GM19035 (cell line): ENCODE measurements at regions not wholly inside any gene's neighbourhood (a gene's known extent, or its start where the extent isn't known, plus 50 kb on each side); places are given as distances from the start of the nearest gene placed in this dataset.

Experiments used
- ATAC-seq: cut with Tn5 transposase; IDR thresholded peaks from one replicate; pipeline ENCODE4 v1.9.1; 2021; ENCODE audit not compliant: unreplicated experiment

DNA sequence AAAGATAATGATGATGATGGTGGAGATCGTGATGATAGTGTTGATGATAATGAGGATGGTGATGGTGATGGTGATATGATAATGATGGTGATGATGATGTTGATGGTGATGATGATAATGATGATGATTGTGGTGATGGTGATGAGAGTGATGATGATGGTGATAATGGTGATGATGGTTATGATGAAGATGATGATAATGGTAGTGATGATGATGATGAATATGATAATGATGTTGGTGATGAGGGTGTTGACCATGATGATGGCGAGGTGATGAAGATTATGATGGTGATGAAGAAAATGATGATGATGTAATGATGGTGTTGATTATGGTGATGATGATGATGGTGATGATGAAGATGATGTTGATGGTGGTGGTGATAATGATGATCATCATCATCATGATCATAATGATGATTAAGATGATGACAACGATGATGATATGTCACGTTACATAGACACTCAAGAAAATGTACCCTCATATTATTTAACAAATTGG is 1106.4 kb downstream of the NLGN4X start:
- ATAC-seq, result no peak

GRCh38 chrX:5117816-5118215 is 1110.9 kb downstream of the NLGN4X start:
- no peak for ATAC-seq

GRCh38 chrX:5113128-5113527 is 1115.5 kb downstream of the NLGN4X start:
- no peak for ATAC-seq

- no peak for ATAC-seq
Measured at GRCh38 chrX:5100004-5100403, 1128.7 kb downstream of the NLGN4X start.

- ATAC-seq, result no peak
Measured at GRCh38 chrX:5086388-5086787, 1142.3 kb downstream of the NLGN4X start.

- ATAC-seq, result no peak
Measured at GRCh38 chrX:5084279-5084678, 1144.4 kb downstream of the NLGN4X start.

GRCh38 chrX:5082705-5083104 is 1146.0 kb downstream of the NLGN4X start:
- no peak for ATAC-seq

DNA sequence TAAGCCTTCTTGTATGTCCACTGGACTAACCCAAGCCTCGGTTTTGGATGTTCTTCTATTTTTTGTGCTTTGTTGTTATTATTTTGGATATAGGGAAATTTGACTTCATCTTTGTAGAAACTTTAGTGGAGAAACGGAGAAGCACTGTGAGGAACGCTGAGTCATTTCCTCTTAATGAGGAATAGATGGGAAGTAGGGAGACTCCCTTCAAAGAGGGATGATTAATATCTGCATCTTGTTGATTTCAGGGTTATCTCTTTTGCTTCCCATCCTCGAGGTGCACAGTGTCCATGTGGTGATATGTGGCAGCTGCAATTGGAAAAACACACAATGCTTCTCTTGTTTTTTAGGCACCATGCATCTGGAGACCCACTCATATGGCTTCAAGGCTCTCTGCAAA is 1147.9 kb downstream of the NLGN4X start:
- ATAC-seq, result no peak

GRCh38 chrX:5068550-5068949 is 1160.1 kb downstream of the NLGN4X start:
- ATAC-seq, result no peak

GRCh38 chrX:5057786-5058185 is 1170.9 kb downstream of the NLGN4X start:
- no peak for ATAC-seq

DNA sequence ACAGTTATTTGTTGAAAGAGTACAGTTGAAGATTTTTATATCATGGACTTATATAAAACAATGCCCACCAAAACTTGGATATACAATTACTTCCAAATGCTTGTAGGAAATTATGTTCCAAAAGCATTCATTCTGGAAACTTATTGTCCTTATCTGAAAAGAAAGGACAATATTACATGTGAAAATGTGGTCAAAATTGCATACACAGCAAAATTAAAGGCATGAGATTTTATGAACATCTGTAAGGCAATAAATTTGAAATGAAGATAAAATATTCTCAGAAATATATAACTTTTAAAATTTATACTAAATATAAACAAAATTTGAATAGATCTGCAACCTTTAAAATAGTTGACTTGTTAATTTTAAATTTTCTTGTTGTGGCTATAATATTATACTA is 1173.8 kb downstream of the NLGN4X start:
- ATAC-seq, result no peak

DNA sequence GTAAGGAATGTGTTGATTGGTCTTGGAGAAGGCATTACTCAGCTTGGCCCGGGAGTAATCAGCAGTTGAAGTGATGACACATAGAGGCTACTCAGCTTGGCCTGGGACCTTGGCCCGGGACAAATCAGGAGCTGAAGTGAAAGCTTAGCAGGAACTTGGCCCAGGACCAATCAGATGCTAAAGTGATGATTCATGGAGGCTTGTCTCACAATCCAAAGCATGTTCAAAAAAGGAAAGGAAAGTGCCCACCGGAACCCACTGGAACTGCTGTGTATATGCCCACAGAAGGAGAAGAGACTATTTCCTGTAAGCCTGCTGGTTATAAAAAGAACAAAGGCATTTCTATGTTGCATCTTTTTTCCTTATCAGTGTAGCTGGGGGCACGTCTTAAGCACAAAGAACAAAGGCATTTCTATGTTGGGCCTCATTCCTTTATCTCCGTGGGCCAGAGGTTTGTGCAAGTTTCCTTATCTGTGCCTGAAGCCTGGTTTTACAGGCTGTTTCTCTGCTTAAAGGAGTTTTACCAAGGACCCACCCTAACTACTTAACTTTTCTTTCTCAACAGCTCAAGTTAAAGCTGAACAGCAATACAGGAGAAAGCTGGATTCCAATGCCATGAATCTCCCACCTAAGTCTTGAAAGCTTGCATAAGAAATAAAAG is 1176.7 kb downstream of the NLGN4X start:
- no peak for ATAC-seq

DNA sequence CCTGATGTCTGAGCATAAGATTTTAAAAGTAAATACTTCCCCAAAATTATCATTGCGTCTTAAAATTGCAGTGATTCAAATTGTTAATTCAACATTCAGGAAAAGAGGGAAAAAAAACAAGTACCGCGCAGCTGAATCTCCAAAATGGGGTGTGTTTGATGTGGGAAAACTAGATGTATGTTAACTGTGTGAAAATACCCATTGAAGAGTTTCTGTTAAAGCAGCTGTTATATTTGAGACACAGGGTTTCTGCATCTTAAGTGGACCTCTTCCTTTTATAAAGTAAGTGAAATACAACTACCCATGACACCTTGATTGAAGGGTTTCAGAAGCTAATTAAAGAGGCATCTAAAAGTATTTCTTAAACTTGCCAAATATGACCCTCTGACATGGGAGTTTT is 1186.1 kb downstream of the NLGN4X start:
- no peak for ATAC-seq

GRCh38 chrX:5031792-5032191 is 1196.9 kb downstream of the NLGN4X start:
- ATAC-seq, result no peak

DNA sequence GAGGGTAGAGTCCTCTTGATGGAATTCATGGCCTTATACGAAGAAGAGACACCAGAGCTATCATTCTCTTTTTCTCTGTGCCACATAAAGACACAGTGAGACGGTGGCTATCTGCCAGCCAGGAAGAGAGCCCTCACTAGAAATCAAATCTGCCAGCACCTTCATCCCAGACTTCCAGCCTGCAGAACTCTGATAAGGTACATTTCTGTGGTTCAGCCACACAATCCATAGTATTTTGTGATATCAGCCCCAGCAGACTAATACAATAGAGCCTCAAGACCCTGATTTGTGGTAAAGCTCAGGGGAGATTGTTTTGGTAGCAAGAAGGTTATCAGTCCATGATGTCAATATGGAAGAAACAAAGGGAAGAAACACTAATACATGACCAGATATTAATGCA is 1213.2 kb downstream of the NLGN4X start:
- no peak for ATAC-seq

- no peak for ATAC-seq
Measured at GRCh38 chrX:4994855-4995254, 1233.8 kb downstream of the NLGN4X start.

- no peak for ATAC-seq
Measured at GRCh38 chrX:4978613-4979012, 1250.1 kb downstream of the NLGN4X start.

DNA sequence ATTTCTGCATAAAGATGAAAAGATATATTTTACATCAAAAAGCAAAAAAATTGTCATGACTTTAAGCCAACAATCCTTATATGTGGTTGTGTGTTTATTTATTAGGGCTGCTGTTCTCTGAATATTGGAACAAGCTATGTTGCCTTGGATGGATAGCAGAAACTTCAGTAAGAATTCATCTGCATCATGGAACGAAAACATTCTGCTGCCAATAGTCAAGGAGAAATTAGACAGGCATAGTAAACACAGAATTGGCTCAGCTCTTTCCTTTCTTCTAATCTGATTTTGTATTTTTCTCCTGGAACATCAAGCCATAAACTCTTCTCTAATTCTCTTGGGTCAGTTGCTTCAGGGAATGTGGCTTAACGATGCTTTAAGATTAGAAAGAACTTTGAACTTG is 1257.0 kb downstream of the NLGN4X start:
- ATAC-seq, result no peak

DNA sequence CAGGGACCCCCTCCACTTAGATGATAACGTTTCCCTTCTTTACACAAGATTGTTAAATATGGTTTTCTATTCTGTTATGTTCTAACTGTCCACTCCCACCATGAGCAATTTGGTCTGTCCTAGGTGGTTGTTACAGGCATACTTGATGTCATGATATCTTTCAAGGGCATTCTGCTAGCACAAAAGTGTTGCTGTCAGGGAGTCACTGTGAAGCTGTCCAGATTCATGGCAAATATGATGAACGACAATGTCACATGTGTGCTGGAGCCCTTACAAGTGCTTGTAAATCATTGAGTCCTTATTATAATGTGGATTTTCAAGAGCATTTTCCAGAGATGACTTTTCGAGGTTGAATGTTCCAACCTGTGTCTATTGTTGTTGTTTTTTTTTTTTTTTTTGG is 1250.7 kb upstream of the PRKX start:
- no peak for ATAC-seq

- ATAC-seq, result no peak
Measured at GRCh38 chrX:4963432-4963831, 1250.0 kb upstream of the PRKX start.

GRCh38 chrX:4944767-4945166 is 1231.3 kb upstream of the PRKX start:
- ATAC-seq, result no peak

DNA sequence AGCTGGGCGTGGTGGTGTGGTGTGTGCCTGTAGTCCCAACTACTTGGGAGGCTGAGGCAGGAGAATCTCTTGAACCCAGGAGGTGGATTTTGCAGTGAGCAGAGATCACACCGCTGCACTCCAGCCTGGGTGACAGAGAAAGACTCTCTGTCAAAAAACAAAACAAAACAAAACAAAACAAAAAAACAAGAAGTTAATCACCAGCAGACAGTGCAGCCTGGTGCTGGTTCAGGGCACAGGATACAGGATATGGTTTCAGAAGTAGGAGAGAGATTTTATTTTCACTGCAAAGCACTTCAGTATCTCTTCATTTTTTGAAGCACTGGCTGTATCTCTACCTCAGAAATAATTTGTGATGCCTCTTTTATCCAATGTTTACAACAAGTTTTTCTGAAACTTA is 1222.9 kb upstream of the PRKX start:
- no peak for ATAC-seq

GRCh38 chrX:4935846-4936245 is 1222.4 kb upstream of the PRKX start:
- no peak for ATAC-seq
